DOHH2 (cell line): ENCODE measurements at regions not wholly inside any gene's neighbourhood (a gene's known extent, or its start where the extent isn't known, plus 50 kb on each side); places are given as distances from the start of the nearest gene placed in this dataset.

Experiments
- CTCF ChIP-seq: fragments of 200-600 bp; sonication (generic); IDR thresholded peaks from one replicate; pipeline ENCODE4 v1.5.1; 2014; ENCODE audit warnings: antibody characterized with exemption, mild to moderate bottlenecking, low read depth, low read length; ENCODE audit not compliant: poor library complexity, severe bottlenecking
- EZH2phosphoT487 ChIP-seq: fragments of 200-600 bp; sonication (generic); IDR thresholded peaks from 2 replicates; pipeline ENCODE4 v1.6.1; 2017; ENCODE audit warnings: borderline replicate concordance, mild to moderate bottlenecking, antibody characterized with exemption, low read length, moderate library complexity, mixed read lengths

DNA sequence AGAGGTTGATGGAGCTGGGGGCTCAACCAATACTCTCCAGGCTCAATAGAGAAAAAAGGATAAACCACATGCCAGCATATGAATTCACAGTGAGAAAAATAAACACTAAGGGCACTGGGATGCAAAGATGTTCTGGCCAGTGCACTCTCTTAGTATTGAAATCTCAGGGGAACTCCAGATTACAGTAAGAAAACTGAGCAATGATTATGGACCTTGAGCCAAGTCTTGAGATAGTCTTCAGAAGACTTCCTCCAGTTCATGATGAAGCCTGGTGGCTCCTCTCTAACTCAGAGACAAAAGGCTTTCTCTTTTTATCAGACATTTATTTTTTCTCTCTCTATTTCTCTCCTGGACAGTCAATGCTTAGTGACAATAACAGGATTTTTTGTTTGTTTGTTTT lies 139.8 kb upstream of the SPEF2 start:
- no peak for TF ChIP-seq CTCF
- TF ChIP-seq EZH2phosphoT487: no peak
